GM12864 (cell line): ENCODE measurements at regions not wholly inside any gene's neighbourhood (a gene's known extent, or its start where the extent isn't known, plus 50 kb on each side); places are given as distances from the start of the nearest gene placed in this dataset.

Experiments
- DNase-seq: peaks from one replicate; pipeline ENCODE4 v3.0.0-alpha.2; 2011; ENCODE audit warnings: low read depth
- H3K4me3 ChIP-seq: 2 replicates; pipeline ENCODE4 v1.5.1; 2011; ENCODE audit warnings: mild to moderate bottlenecking, low read depth, low read length, control low read depth
- TF ChIP-seq, protein P1 (sequence below): IDR thresholded peaks from 2 replicates; pipeline ENCODE4 v1.5.1; 2011; ENCODE audit warnings: low read depth, mild to moderate bottlenecking, moderate library complexity, low read length, control low read depth, inconsistent platforms; ENCODE audit errors: missing control alignments

DNA sequence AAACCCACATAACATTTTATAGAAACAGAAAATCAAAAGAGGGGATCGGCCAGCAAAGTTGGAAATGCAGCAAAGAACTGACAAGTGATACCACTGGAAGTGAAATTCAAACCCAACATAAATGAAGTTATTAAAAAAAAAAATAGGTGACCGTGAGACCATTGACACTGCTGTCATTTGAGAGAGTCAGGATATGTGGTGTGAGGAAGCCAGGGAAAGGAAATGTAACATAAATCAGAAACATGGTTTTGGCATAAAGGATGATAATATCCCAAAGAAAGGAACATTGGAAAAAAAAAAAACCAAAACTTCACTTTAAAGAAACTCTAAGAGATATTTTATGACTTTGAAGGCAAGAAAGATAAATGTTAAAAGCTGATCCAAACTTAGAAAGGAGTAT is 312.4 kb upstream of the PIK3R1 start:
- no peak overlapping the region for H3K4me3 ChIP-seq
- TF ChIP-seq, protein P1, sequence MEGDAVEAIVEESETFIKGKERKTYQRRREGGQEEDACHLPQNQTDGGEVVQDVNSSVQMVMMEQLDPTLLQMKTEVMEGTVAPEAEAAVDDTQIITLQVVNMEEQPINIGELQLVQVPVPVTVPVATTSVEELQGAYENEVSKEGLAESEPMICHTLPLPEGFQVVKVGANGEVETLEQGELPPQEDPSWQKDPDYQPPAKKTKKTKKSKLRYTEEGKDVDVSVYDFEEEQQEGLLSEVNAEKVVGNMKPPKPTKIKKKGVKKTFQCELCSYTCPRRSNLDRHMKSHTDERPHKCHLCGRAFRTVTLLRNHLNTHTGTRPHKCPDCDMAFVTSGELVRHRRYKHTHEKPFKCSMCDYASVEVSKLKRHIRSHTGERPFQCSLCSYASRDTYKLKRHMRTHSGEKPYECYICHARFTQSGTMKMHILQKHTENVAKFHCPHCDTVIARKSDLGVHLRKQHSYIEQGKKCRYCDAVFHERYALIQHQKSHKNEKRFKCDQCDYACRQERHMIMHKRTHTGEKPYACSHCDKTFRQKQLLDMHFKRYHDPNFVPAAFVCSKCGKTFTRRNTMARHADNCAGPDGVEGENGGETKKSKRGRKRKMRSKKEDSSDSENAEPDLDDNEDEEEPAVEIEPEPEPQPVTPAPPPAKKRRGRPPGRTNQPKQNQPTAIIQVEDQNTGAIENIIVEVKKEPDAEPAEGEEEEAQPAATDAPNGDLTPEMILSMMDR, result no peak
- DNase-seq, result no peak

DNA sequence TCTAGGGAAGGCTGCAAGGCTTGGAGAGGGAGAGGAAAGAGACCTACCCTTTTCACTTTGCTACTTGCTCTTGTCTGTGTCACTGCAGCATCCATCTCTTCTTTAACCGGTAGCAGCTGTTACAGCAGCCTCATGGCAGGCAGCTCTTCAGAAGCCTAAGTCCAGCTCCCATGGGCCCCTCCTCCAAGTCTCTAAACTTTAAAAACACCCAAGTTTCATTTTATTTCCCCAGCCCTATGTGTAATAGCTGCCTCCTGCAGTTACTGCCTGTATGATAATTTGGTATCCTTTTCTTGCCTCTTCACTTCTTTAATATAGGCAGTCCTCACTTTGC is 313.1 kb upstream of the PIK3R1 start:
- TF ChIP-seq, protein P1, result no peak
- no peak overlapping the region for H3K4me3 ChIP-seq
- DNase-seq, result no peak

DNA sequence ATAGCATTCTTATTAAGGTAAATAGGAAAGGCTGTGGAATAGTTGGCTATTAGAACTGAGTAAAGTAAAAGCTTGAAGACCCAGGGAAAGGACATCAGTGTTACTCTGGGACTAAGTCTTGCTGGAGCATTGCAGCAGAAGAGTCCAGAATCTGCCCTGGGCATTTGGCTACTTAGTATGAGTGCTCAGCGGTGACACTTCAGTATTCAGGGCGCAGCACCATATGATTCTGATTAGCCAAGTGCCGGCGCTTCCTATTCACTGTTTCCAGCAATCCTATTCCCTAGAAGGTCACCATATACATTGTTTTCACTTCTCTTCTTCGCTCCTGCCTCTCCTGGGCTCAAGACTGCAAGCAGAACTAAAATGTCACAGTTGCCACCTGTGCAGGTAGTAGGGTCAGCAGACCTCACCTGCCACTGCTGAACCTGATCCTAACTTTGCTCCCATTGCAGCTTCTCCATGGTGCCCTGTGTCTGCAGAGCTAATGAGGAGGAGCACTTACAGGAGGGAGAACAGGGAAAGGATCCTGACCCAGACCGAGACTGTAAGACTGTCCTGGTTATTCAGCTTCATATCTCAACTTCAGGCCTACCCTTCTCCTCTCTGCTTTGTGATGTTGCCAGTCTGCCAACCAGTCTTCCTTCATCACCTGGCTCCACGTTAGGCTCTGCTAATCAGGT is 313.6 kb upstream of the PIK3R1 start:
- no peak for DNase-seq
- TF ChIP-seq, protein P1, result no peak
- no peak overlapping the region for H3K4me3 ChIP-seq

GRCh38 chr5:67900514-67900913 is 315.0 kb upstream of the PIK3R1 start:
- no peak overlapping the region for H3K4me3 ChIP-seq
- TF ChIP-seq, protein P1, result no peak
- DNase-seq, result no peak

DNA sequence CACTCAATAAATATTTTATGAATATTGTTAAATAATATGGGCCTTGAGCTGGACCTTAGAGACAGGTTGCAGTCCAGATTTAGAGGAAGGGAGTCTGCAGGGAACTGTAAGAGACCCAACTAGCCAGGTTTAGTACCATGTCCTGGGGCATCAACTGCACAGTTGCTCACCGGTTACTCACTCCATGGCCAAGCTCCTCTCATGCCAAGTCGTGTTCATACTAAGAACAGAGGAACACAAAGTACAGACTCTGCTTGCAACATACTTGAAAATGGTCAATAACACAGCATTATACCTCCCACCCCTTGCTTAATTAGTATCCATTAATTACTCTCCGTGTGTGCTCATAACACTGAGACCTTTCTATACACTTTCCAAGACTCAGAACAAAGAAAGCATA is 317.6 kb upstream of the PIK3R1 start:
- DNase-seq, result no peak
- H3K4me3 ChIP-seq, result no peak overlapping the region
- TF ChIP-seq, protein P1, result no peak

DNA sequence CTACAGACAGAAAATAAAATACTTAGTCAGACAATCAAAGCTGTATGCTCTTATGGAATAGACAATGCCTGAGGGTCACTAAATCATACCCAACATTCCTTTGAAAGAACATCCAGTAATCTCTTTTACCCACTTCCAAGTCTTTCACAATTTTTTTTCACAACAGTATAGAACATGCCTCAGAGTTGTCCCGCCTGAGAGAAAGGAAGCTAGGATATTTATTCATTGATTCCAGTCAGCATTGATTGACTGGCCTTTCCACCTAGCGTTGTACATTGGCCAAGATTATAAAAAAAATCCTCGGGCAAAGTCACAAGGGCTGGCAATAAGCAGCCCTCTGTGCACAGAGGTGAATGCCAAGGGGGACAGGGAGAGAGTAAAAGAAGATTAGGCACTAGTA is 318.1 kb upstream of the PIK3R1 start:
- DNase-seq, result no peak
- no peak overlapping the region for H3K4me3 ChIP-seq
- TF ChIP-seq, protein P1, result no peak

DNA sequence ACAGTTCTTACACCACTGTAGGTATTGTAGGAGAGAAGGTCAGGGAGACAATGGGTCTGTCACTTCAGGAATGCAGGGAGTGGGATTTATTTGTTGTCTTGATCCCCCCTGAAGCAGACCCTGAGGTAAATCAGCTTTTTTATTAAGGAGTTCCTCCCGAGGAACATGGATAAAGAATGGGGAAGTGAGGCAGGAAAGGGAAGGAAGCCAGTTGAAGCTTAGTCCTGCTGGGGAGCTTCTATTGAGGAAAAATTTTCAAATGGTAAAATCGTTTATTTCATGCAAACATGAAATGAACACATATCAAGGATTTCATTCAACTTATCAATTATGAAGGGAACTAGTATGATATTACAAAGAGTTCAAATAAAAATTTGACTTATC is 318.6 kb upstream of the PIK3R1 start:
- TF ChIP-seq, protein P1, result no peak
- no peak for DNase-seq
- H3K4me3 ChIP-seq, result no peak overlapping the region
